OCI-LY7 (cell line): ENCODE measurements at regions not wholly inside any gene's neighbourhood (a gene's known extent, or its start where the extent isn't known, plus 50 kb on each side); places are given as distances from the start of the nearest gene placed in this dataset.

ENCODE experiments used
- BruUV-seq: library from RNA; stranded (reverse); fragments of 400-500 nt; replicated peaks from 2 replicates; lab custom pipeline; 2021; lab: Mats Ljungman, UMichigan
- CTCF ChIA-PET: fragments of 300-600 bp; sonication (Branson Sonifier 250); formaldehyde crosslinking; loops from one replicate; lab custom pipeline; 2022; ENCODE audit warnings: antibody characterized with exemption; ENCODE audit not compliant: unreplicated experiment; lab: Charles Lee
- POLR2A ChIA-PET: fragments of 300-600 bp; sonication (Branson Sonifier 250); formaldehyde crosslinking; loops from one replicate; lab custom pipeline; 2022; ENCODE audit warnings: antibody characterized with exemption; lab: Charles Lee
- DNase-seq: peaks from one replicate; pipeline ENCODE4 v3.0.0-alpha.2; 2015; ENCODE audit warnings: low spot score
- H2AFZ ChIP-seq: fragments of 200-600 bp; sonication (generic), shearing (Covaris generic); 2 replicates; pipeline ENCODE4 v1.6.1; 2014; ENCODE audit warnings: mild to moderate bottlenecking, antibody characterized with exemption, low read length, moderate library complexity
- H3K27ac ChIP-seq: fragments of 200-600 bp; sonication (generic); 2 replicates; pipeline ENCODE4 v1.5.1; 2014; ENCODE audit warnings: mixed run types, low read depth, mild to moderate bottlenecking, moderate library complexity, low read length, inconsistent platforms; ENCODE audit not compliant: poor library complexity, severe bottlenecking
- H3K36me3 ChIP-seq: fragments of 200-600 bp; sonication (generic); 2 replicates; pipeline ENCODE4 v1.6.1; 2014; ENCODE audit warnings: mild to moderate bottlenecking, antibody characterized with exemption, low read length, moderate library complexity, mixed read lengths; ENCODE audit not compliant: insufficient read depth
- H3K4me1 ChIP-seq: fragments of 200-600 bp; sonication (generic); 2 replicates; pipeline ENCODE4 v1.5.1; 2014; ENCODE audit warnings: mild to moderate bottlenecking, low read length; ENCODE audit not compliant: insufficient read depth, poor library complexity, severe bottlenecking
- H3K4me2 ChIP-seq: fragments of 200-600 bp; sonication (generic); 2 replicates; pipeline ENCODE4 v1.6.1; 2014; ENCODE audit warnings: mild to moderate bottlenecking, low read length
- H3K4me3 ChIP-seq: fragments of 200-600 bp; sonication (generic); 2 replicates; pipeline ENCODE4 v1.5.1; 2014; ENCODE audit warnings: mild to moderate bottlenecking, low read depth, low read length; ENCODE audit not compliant: poor library complexity, severe bottlenecking
- H3K79me2 ChIP-seq: fragments of 200-600 bp; sonication (generic); 2 replicates; pipeline ENCODE4 v1.6.1; 2016; ENCODE audit warnings: low read depth, mild to moderate bottlenecking, low read length, moderate library complexity, mixed read lengths; ENCODE audit not compliant: insufficient read depth
- H3K9me2 ChIP-seq: fragments of 200-600 bp; sonication (generic); 2 replicates; pipeline ENCODE4 v1.6.1; 2016; ENCODE audit warnings: mild to moderate bottlenecking, low read length, mixed read lengths; ENCODE audit not compliant: insufficient read depth
- H3K9me3 ChIP-seq: fragments of 200-600 bp; sonication (generic); 2 replicates; pipeline ENCODE4 v1.6.1; 2014; ENCODE audit warnings: mild to moderate bottlenecking, mixed run types, low read length, mixed read lengths
- H4K20me1 ChIP-seq: fragments of 200-600 bp; sonication (generic); 2 replicates; pipeline ENCODE4 v1.6.1; 2014; ENCODE audit warnings: mild to moderate bottlenecking, antibody characterized with exemption, low read length, moderate library complexity, mixed read lengths; ENCODE audit not compliant: insufficient read depth
- CTCF ChIP-seq: fragments of 200-600 bp; sonication (generic); conservative IDR thresholded peaks from 2 replicates; pipeline ENCODE4 v1.5.1; 2014; ENCODE audit warnings: mild to moderate bottlenecking, antibody characterized with exemption, low read length, moderate library complexity, mixed read lengths
- EZH2phosphoT487 ChIP-seq: fragments of 200-600 bp; sonication (generic); IDR thresholded peaks from 2 replicates; pipeline ENCODE4 v1.6.1; 2018; ENCODE audit warnings: low read depth, borderline replicate concordance, mild to moderate bottlenecking, mixed run types, antibody characterized with exemption, low read length, moderate library complexity, mixed read lengths
- intact Hi-C: fragments of 100-400 bp; cut with micrococcal nuclease; formaldehyde crosslinking; loops from one replicate; pipeline ENCODE4 v1.10.0; 2022; ENCODE audit not compliant: unreplicated experiment

- H3K4me1 ChIP-seq: no peaks in the 10 kb centered on the region
- H3K9me2 ChIP-seq: no peaks in the 10 kb centered on the region
- no peaks in the 10 kb centered on the region for H3K9me3 ChIP-seq
- ChIA-PET CTCF (no interaction called here), POLR2A (interaction anchor here (1.4 kb wide), 1 partner anchor 10 kb away, joined by 3 read pairs; no protein-coding TSS in a partner anchor)
- DNase-seq: no peak
- H2AFZ ChIP-seq: no peak overlapping the region
- H3K4me2 ChIP-seq: no peak overlapping the region
- TF ChIP-seq CTCF: no peak
- BruUV-seq: no TSS peak
- H4K20me1 ChIP-seq: no peaks in the 10 kb centered on the region
- intact Hi-C loops: no loop called here
- no peak overlapping the region for H3K4me3 ChIP-seq
- H3K27ac ChIP-seq: no peak overlapping the region
- H3K36me3 ChIP-seq: no peaks in the 10 kb centered on the region
- no peaks in the 10 kb centered on the region for H3K79me2 ChIP-seq
These were observed 1161.4 kb downstream of the FSTL5 start for GRCh38 chr4:161002386-161002785.

GRCh38 chr4:161003418-161004057 is 1160.3 kb downstream of the FSTL5 start:
- H2AFZ ChIP-seq: no peak overlapping the region
- CTCF ChIA-PET: no interaction called here
- intact Hi-C loops: no loop called here

GRCh38 chr4:161005746-161006145 is 1158.1 kb downstream of the FSTL5 start:
- BruUV-seq: no TSS peak
- no peaks in the 10 kb centered on the region for H3K36me3 ChIP-seq
- H3K9me3 ChIP-seq: no peaks in the 10 kb centered on the region
- no peak overlapping the region for H3K4me2 ChIP-seq
- no peaks in the 10 kb centered on the region for H3K79me2 ChIP-seq
- H3K27ac ChIP-seq: no peak overlapping the region
- H4K20me1 ChIP-seq: no peaks in the 10 kb centered on the region
- H3K4me1 ChIP-seq: no peaks in the 10 kb centered on the region
- TF ChIP-seq CTCF (no peak), EZH2phosphoT487 (no peak)
- intact Hi-C loops: no loop called here
- no peak for DNase-seq
- ChIA-PET POLR2A (interaction anchor here (0.7 kb wide), 1 partner anchor 58 kb away, joined by 3 read pairs; no protein-coding TSS in a partner anchor), CTCF (no interaction called here)
- H3K9me2 ChIP-seq: no peaks in the 10 kb centered on the region
- no peak overlapping the region for H3K4me3 ChIP-seq
- no peak overlapping the region for H2AFZ ChIP-seq

More at GRCh38 chr4:161003418-161004057, 1160.3 kb downstream of the FSTL5 start:
- BruUV-seq: no TSS peak
- no peaks in the 10 kb centered on the region for H3K79me2 ChIP-seq
- H3K4me1 ChIP-seq: no peaks in the 10 kb centered on the region
- no peaks in the 10 kb centered on the region for H3K9me3 ChIP-seq
- H4K20me1 ChIP-seq: no peaks in the 10 kb centered on the region
- no peak overlapping the region for H3K27ac ChIP-seq
- no peak overlapping the region for H3K4me3 ChIP-seq
- no peak overlapping the region for H3K4me2 ChIP-seq
- H3K9me2 ChIP-seq: no peaks in the 10 kb centered on the region
- DNase-seq: no peak
- no peak for TF ChIP-seq EZH2phosphoT487
- POLR2A ChIA-PET: interaction anchor here (0.5 to 1.4 kb wide), 2 partner anchors 9 to 81 kb away, joined by 3 read pairs; no protein-coding TSS in a partner anchor
- no peaks in the 10 kb centered on the region for H3K36me3 ChIP-seq
